Dedifferentiated amniotic fluid mesenchymal stem cell (primary cell): ENCODE measurements at regions not wholly inside any gene's neighbourhood (a gene's known extent, or its start where the extent isn't known, plus 50 kb on each side); places are given as distances from the start of the nearest gene placed in this dataset.

Experiments used
- DNase-seq: peaks from one replicate; pipeline ENCODE4 v3.0.0-alpha.2; 2016; ENCODE audit errors: extremely low spot score

- DNase-seq = no peak
Observed at GRCh38 chr4:125434136-125434535, 119.4 kb downstream of the FAT4 start.

GRCh38 chr4:125440814-125441213 lies 126.1 kb downstream of the FAT4 start:
- DNase-seq = no peak

GRCh38 chr4:125444166-125444565 lies 129.4 kb downstream of the FAT4 start:
- DNase-seq = no peak

- DNase-seq = no peak
Observed at GRCh38 chr4:125445525-125445924, 130.8 kb downstream of the FAT4 start.

- no peak for DNase-seq
Observed at GRCh38 chr4:125447551-125448290, 133.0 kb downstream of the FAT4 start.

GRCh38 chr4:125456075-125456474 lies 141.3 kb downstream of the FAT4 start:
- no peak for DNase-seq

GRCh38 chr4:125459531-125459930 lies 144.8 kb downstream of the FAT4 start:
- no peak for DNase-seq

GRCh38 chr4:125461676-125462363 lies 147.1 kb downstream of the FAT4 start:
- DNase-seq = no peak

- peak; percentile 61 for DNase-seq
Observed at GRCh38 chr4:125464146-125464545, 149.4 kb downstream of the FAT4 start.

GRCh38 chr4:125481334-125482045 lies 166.7 kb downstream of the FAT4 start:
- no peak for DNase-seq

- no peak for DNase-seq
Observed at GRCh38 chr4:125482822-125483221, 168.1 kb downstream of the FAT4 start.

GRCh38 chr4:125483278-125483677 lies 168.5 kb downstream of the FAT4 start:
- no peak for DNase-seq

- no peak for DNase-seq
Observed at GRCh38 chr4:125484912-125485311, 170.2 kb downstream of the FAT4 start.

GRCh38 chr4:125486351-125486750 lies 171.6 kb downstream of the FAT4 start:
- DNase-seq = no peak

- DNase-seq = no peak
Observed at GRCh38 chr4:125489952-125490690, 175.4 kb downstream of the FAT4 start.

- no peak for DNase-seq
Observed at GRCh38 chr4:125492957-125493356, 178.2 kb downstream of the FAT4 start.

- no peak for DNase-seq
Observed at GRCh38 chr4:125497861-125498260, 183.1 kb downstream of the FAT4 start.

GRCh38 chr4:125498981-125499380 lies 184.2 kb downstream of the FAT4 start:
- no peak for DNase-seq

GRCh38 chr4:125501090-125501489 lies 186.3 kb downstream of the FAT4 start:
- DNase-seq = no peak

GRCh38 chr4:125501568-125501967 lies 186.8 kb downstream of the FAT4 start:
- no peak for DNase-seq

GRCh38 chr4:125505621-125506020 lies 190.9 kb downstream of the FAT4 start:
- DNase-seq = no peak

GRCh38 chr4:125507141-125507540 lies 192.4 kb downstream of the FAT4 start:
- DNase-seq = no peak
